Mesendoderm (in vitro differentiated cells): ENCODE measurements at regions not wholly inside any gene's neighbourhood (a gene's known extent, or its start where the extent isn't known, plus 50 kb on each side); places are given as distances from the start of the nearest gene placed in this dataset.

Source experiments
- DNase-seq: peaks from one replicate; pipeline ENCODE4 v3.0.0; 2013
- H2AK5ac ChIP-seq: 2 replicates; pipeline ENCODE4 v1.6.1; 2013; ENCODE audit warnings: low read length, inconsistent platforms
- H2BK120ac ChIP-seq: 2 replicates; pipeline ENCODE4 v1.6.1; 2013; ENCODE audit warnings: low read depth, mild to moderate bottlenecking, low read length, moderate library complexity, mixed read lengths
- H2BK15ac ChIP-seq: replicated peaks from 2 replicates; pipeline ENCODE4 v1.6.1; 2013; ENCODE audit warnings: low read depth, mild to moderate bottlenecking, moderate library complexity
- H2BK5ac ChIP-seq: 2 replicates; pipeline ENCODE4 v1.6.1; 2013; ENCODE audit warnings: low read length, inconsistent platforms
- H3K18ac ChIP-seq: 2 replicates; pipeline ENCODE4 v1.6.1; 2013; ENCODE audit warnings: mild to moderate bottlenecking, low read length, mixed read lengths
- H3K23ac ChIP-seq: one replicate; pipeline ENCODE4 v1.6.1; 2013; ENCODE audit warnings: low read length
- H3K27ac ChIP-seq: 2 replicates; pipeline ENCODE4 v1.5.1; 2013; ENCODE audit warnings: low read depth, mild to moderate bottlenecking, inconsistent platforms, low read length, moderate library complexity
- H3K27me3 ChIP-seq: 2 replicates; pipeline ENCODE4 v1.6.1; 2013; ENCODE audit warnings: low read length, control low read depth, mild to moderate bottlenecking, inconsistent platforms; ENCODE audit not compliant: insufficient read depth, poor library complexity
- H3K36me3 ChIP-seq: 2 replicates; pipeline ENCODE4 v1.6.1; 2013; ENCODE audit warnings: low read length, inconsistent platforms; ENCODE audit not compliant: control insufficient read depth, insufficient read depth
- H3K4ac ChIP-seq: one replicate; pipeline ENCODE4 v1.6.1; 2013; ENCODE audit warnings: low read depth, mild to moderate bottlenecking, low read length, moderate library complexity
- H3K4me1 ChIP-seq: 2 replicates; pipeline ENCODE4 v1.6.1; 2013; ENCODE audit warnings: low read depth, low read length, inconsistent platforms; ENCODE audit not compliant: control insufficient read depth
- H3K4me2 ChIP-seq: 2 replicates; pipeline ENCODE4 v1.6.1; 2013; ENCODE audit warnings: low read length
- H3K4me3 ChIP-seq: 2 replicates; pipeline ENCODE4 v1.5.1; 2013; ENCODE audit warnings: mild to moderate bottlenecking, low read length
- H3K56ac ChIP-seq: one replicate; pipeline ENCODE4 v1.6.1; 2013; ENCODE audit warnings: low read length
- H3K79me1 ChIP-seq: 2 replicates; pipeline ENCODE4 v1.6.1; 2013; ENCODE audit warnings: low read length, inconsistent platforms
- H3K79me2 ChIP-seq: 2 replicates; pipeline ENCODE4 v1.6.1; 2013; ENCODE audit warnings: mild to moderate bottlenecking, low read length; ENCODE audit not compliant: control insufficient read depth, insufficient read depth
- H3K9ac ChIP-seq: 2 replicates; pipeline ENCODE4 v1.6.1; 2013; ENCODE audit warnings: low read length, inconsistent platforms
- H4K5ac ChIP-seq: one replicate; pipeline ENCODE4 v1.6.1; 2013; ENCODE audit warnings: low read length
- H4K8ac ChIP-seq: one replicate; pipeline ENCODE4 v1.6.1; 2013; ENCODE audit warnings: low read depth, mild to moderate bottlenecking, control low read depth, low read length, moderate library complexity
- WGBS: extraction: QIAGEN DNeasy Blood & Tissue Kit; methylation state at CpG from one replicate; pipeline ENCODE4 v1.1.7; 2013; ENCODE audit warnings: low lambda C conversion rate, missing lambda C conversion rate; ENCODE audit not compliant: insufficient coverage; ENCODE audit errors: extremely low coverage; 5-methylcytosine and 5-hydroxymethylcytosine counted together

GRCh38 chr10:129191797-129192196 lies 275.2 kb upstream of the MGMT start:
- Histone ChIP-seq H3K79me1 (no peaks in the 10 kb centered on the region), H3K4me3 (no peak overlapping the region), H2AK5ac (no peak overlapping the region), H3K9ac (no peak overlapping the region), H2BK120ac (no peak overlapping the region), H3K79me2 (no peaks in the 10 kb centered on the region), H3K27me3 (no peaks in the 10 kb centered on the region), H3K36me3 (no peaks in the 10 kb centered on the region), H4K8ac (no peak overlapping the region), H3K4me1 (no peaks in the 10 kb centered on the region), H3K18ac (no peak overlapping the region), H2BK5ac (no peak overlapping the region), H4K5ac (no peak overlapping the region), H3K27ac (no peak overlapping the region), H3K23ac (no peak overlapping the region), H3K56ac (no peak overlapping the region), H3K4ac (no peak overlapping the region), H2BK15ac (no peak overlapping the region), H3K4me2 (no peak overlapping the region)
- WGBS: no CpG with 5 or more reads among the region's 4 CpGs
- DNase-seq: no peak

GRCh38 chr10:129192344-129193128 lies 274.5 kb upstream of the MGMT start:
- Histone ChIP-seq H2BK120ac (no peak overlapping the region), H2BK15ac (no peak overlapping the region)

GRCh38 chr10:129193148-129193547 lies 273.9 kb upstream of the MGMT start:
- Histone ChIP-seq H2BK120ac (no peak overlapping the region), H4K5ac (no peak overlapping the region), H3K27me3 (no peaks in the 10 kb centered on the region), H3K56ac (no peak overlapping the region), H3K79me1 (no peaks in the 10 kb centered on the region), H3K36me3 (no peaks in the 10 kb centered on the region), H3K4me3 (no peak overlapping the region), H3K4me1 (no peaks in the 10 kb centered on the region), H2AK5ac (no peak overlapping the region), H3K18ac (no peak overlapping the region), H3K4me2 (no peak overlapping the region), H2BK5ac (no peak overlapping the region), H3K4ac (no peak overlapping the region), H3K23ac (no peak overlapping the region), H3K79me2 (no peaks in the 10 kb centered on the region), H3K27ac (no peak overlapping the region), H2BK15ac (no peak overlapping the region), H3K9ac (no peak overlapping the region), H4K8ac (no peak overlapping the region)
- DNase-seq: peak; percentile 37
- no CpG with 5 or more reads among the region's 12 CpGs for WGBS

More at GRCh38 chr10:129192344-129193128, 274.5 kb upstream of the MGMT start:
- no peaks in the 10 kb centered on the region for H3K79me2 ChIP-seq
- H3K4me1 ChIP-seq: no peaks in the 10 kb centered on the region
- no peak overlapping the region for H3K56ac ChIP-seq
- H3K4ac ChIP-seq: no peak overlapping the region
- peak; percentile 43 for DNase-seq
- H3K27ac ChIP-seq: no peak overlapping the region
- H4K5ac ChIP-seq: no peak overlapping the region
- no peaks in the 10 kb centered on the region for H3K79me1 ChIP-seq
- no peak overlapping the region for H4K8ac ChIP-seq
- H3K9ac ChIP-seq: no peak overlapping the region
- H3K18ac ChIP-seq: no peak overlapping the region
- no peak overlapping the region for H3K4me2 ChIP-seq
- H3K23ac ChIP-seq: no peak overlapping the region
- no peak overlapping the region for H3K4me3 ChIP-seq
- no peaks in the 10 kb centered on the region for H3K27me3 ChIP-seq
- no peak overlapping the region for H2BK5ac ChIP-seq
- no CpG with 5 or more reads among the region's 11 CpGs for WGBS
- H2AK5ac ChIP-seq: no peak overlapping the region
- no peaks in the 10 kb centered on the region for H3K36me3 ChIP-seq

- no peak overlapping the region for H3K4me2 ChIP-seq
- DNase-seq: no peak
- H2BK120ac ChIP-seq: no peak overlapping the region
- no peak overlapping the region for H4K8ac ChIP-seq
- no peaks in the 10 kb centered on the region for H3K4me1 ChIP-seq
- no peak overlapping the region for H2BK5ac ChIP-seq
- no peaks in the 10 kb centered on the region for H3K79me1 ChIP-seq
- H3K18ac ChIP-seq: no peak overlapping the region
- H3K36me3 ChIP-seq: no peaks in the 10 kb centered on the region
- no peak overlapping the region for H3K56ac ChIP-seq
- H3K27ac ChIP-seq: no peak overlapping the region
- no peak overlapping the region for H3K4ac ChIP-seq
- no peak overlapping the region for H4K5ac ChIP-seq
- H3K9ac ChIP-seq: no peak overlapping the region
- no peak overlapping the region for H2AK5ac ChIP-seq
- H3K23ac ChIP-seq: no peak overlapping the region
- 100% methylated on average over 1 of the region's 3 CpGs for WGBS
- no peak overlapping the region for H2BK15ac ChIP-seq
- no peak overlapping the region for H3K4me3 ChIP-seq
- H3K27me3 ChIP-seq: no peaks in the 10 kb centered on the region
- no peaks in the 10 kb centered on the region for H3K79me2 ChIP-seq
Measured at GRCh38 chr10:129194181-129194870, 272.7 kb upstream of the MGMT start.

GRCh38 chr10:129199826-129200225 lies 267.2 kb upstream of the MGMT start:
- no CpG with 5 or more reads among the region's 2 CpGs for WGBS
- H3K9ac ChIP-seq: no peak overlapping the region
- no peak overlapping the region for H3K18ac ChIP-seq
- H4K5ac ChIP-seq: no peak overlapping the region
- DNase-seq: no peak
- no peaks in the 10 kb centered on the region for H3K4me1 ChIP-seq
- H2BK15ac ChIP-seq: no peak overlapping the region
- no peaks in the 10 kb centered on the region for H3K36me3 ChIP-seq
- H2AK5ac ChIP-seq: no peak overlapping the region
- no peaks in the 10 kb centered on the region for H3K79me1 ChIP-seq
- no peak overlapping the region for H3K56ac ChIP-seq
- no peak overlapping the region for H2BK5ac ChIP-seq
- no peak overlapping the region for H3K4me2 ChIP-seq
- H2BK120ac ChIP-seq: no peak overlapping the region
- no peak overlapping the region for H3K27ac ChIP-seq
- H3K23ac ChIP-seq: no peak overlapping the region
- no peak overlapping the region for H3K4ac ChIP-seq
- H3K79me2 ChIP-seq: no peaks in the 10 kb centered on the region
- H3K27me3 ChIP-seq: no peaks in the 10 kb centered on the region
- no peak overlapping the region for H3K4me3 ChIP-seq
- no peak overlapping the region for H4K8ac ChIP-seq
